GM18861 (cell line): ENCODE measurements at regions not wholly inside any gene's neighbourhood (a gene's known extent, or its start where the extent isn't known, plus 50 kb on each side); places are given as distances from the start of the nearest gene placed in this dataset.
"Not testable (repeated sequence)": the region's sequence is repeated elsewhere in the genome, so short reads cannot be mapped to it uniquely, and the experiment has no call there.

Experiments
- ATAC-seq: cut with Tn5 transposase; IDR thresholded peaks from one replicate; pipeline ENCODE4 v1.9.1; 2021; ENCODE audit not compliant: unreplicated experiment

DNA sequence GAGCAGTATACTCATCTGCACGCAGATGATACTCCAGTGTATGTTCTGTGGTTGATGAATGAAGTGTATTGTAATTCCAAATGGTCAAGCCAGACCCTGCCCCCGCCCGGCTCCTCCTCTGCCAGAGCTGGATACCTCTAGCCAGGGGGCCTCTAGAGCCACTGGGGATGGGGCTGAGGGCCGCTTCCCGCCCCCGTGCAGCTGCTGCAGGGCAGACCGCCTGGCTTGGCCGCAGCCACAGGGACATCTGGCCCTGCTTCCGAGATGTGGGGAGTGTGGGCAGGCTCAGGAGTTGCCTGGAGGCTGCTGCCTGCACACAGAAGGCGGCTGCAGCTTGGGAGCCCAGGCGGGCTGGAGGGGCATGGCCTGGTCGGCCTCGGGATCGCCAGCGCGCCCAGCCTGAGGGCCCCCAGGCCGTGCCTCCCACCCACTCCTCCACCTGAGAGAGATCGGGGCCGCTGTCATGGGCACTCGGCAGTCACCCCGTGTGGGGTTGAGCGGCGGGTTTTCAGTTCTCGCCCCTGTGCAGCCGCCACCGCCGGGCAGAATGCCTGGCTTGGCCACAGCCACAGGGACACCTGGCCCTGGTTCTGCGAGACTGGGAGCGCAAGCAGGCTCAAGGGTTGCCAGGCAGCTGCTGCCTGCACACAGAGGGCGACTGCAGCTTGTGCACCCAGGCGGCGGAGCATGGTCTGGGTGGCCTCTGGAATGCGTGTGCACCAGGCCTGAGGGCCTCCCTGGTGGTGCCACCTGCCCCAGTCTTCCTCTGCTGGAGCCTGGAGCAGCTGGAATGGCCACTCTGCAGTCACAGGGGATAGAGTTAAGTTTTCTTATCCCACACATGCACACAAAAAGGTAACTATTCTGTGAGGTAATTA is 1643.7 kb downstream of the SPATA31A7 start:
- not testable (repeated sequence) for ATAC-seq

GRCh38 chr9:62837254-62837911 is 1647.5 kb downstream of the SPATA31A7 start:
- peak; percentile 27 for ATAC-seq

DNA sequence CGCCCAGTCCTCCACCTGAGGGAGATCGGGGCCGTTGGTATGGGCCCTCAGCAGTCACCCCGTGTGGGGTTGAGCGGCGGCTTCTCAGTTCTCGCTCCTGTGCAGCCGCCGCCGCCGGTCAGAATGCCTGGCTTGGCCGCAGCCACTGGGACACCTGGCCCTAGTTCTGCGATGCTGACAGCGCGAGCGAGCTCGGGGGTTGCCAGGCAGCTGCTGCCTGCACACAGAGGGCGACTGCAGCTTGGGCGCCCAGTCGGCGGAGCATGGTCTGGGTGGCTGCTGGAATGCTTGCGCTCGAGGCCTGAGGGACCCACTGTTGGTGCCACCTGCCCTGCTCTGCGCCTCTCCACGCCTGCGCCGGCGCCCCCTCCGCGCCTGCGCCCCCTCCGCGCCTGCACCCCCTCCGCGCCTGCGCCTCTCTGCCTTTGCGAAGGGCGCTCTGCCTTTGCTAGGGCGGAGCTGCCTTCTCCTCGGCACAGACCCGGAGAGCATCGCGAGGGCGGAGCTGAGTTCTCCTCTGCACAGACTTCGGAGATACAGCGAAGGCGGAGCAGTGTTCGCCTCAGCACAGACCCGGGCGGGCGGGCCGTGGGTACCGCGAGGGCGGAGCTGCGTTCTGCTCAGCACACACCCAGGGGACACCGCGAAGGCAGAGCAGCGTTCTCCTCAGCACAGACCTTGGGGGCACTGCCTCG is 1648.3 kb downstream of the SPATA31A7 start:
- peak; percentile 99 for ATAC-seq

DNA sequence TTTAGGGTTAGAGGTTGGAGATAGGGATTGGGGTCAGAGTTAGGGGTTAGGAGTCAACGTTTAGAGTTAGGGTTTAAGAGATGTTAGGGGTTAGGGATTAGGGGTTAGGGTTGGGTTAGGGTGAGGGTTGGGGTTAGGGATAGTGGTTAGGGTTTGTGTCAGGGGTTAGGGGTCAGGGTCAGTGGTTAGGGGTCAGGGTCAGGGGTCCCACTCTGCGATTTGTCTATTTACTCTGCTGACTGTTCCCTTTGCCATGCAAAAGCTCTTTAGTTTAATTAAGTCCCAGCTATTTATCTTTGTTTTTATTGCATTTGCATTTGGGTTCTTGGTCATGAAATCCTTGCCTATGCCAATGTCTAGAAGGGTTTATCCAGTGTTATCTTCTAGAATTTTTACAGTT is 1649.3 kb downstream of the SPATA31A7 start:
- not testable (repeated sequence) for ATAC-seq

DNA sequence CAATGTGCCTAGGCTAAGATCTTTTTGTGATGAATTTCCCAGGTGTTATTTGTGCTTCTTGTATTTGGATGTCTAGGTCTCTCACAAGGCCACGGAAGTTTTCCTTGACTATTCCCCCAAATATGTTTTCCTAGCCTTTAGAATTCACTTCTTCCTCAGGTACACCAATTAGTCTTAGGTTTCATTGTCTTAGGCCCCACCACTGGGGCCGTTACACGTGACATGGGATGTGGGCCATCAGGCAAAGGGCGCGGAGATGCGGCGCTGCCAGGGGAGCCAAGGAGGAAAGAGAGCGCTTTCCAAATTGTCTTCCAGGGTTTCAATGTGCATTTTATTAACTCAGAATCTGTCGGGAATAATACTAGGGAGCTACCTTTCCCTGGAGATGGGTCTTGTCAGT is 1653.3 kb downstream of the SPATA31A7 start:
- not testable (repeated sequence) for ATAC-seq

- not testable (repeated sequence) for ATAC-seq
Measured at GRCh38 chr9:62843706-62844290, 1654.0 kb downstream of the SPATA31A7 start.

GRCh38 chr9:62844681-62845185 is 1654.9 kb downstream of the SPATA31A7 start:
- ATAC-seq, result not testable (repeated sequence)

- ATAC-seq, result not testable (repeated sequence)
Measured at GRCh38 chr9:62848258-62848657, 1658.4 kb downstream of the SPATA31A7 start.

DNA sequence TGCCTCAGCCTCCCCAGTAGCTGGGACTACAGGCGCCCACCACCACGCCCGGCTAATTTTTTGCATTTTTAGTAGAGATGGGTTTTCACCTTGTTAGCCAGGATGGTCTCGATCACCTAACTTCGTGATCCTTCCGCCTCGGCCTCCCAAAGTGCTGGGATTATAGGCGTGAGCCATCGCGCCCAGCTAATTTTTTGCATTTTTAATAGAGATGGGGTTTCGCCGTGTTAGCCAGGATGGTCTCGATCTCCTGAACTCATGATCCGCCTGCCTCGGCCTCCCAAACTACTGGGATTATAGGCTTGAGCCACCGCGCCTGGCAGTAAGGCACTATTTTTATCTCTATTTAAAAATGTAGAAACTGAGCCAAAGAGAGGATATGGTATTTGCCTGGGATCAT is 1660.2 kb downstream of the SPATA31A7 start:
- ATAC-seq, result not testable (repeated sequence)

GRCh38 chr9:62857280-62857679 is 1667.4 kb downstream of the SPATA31A7 start:
- ATAC-seq, result not testable (repeated sequence)

- ATAC-seq, result not testable (repeated sequence)
Measured at GRCh38 chr9:62858240-62858639, 1668.4 kb downstream of the SPATA31A7 start.

- not testable (repeated sequence) for ATAC-seq
Measured at GRCh38 chr9:62860939-62861860, 1671.4 kb downstream of the SPATA31A7 start.

DNA sequence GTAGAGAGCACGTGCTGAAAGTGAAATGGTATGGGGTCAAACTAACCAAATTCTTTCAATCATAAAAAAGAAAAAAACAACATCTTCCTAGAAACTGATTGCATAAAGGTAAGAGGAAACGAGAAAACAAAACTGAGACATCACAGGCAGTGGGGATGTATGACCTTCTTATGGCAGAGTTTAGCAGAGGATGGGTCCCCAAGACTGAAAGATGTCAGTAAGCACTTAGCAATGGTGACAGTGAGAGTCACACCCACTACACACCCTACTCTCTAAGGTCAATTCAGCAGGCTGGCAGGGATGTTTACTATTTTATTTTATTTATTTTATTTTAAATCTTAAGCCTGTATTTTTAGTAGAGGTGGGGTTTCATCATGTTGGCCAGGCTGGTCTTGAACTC is 1672.3 kb downstream of the SPATA31A7 start:
- not testable (repeated sequence) for ATAC-seq

- not testable (repeated sequence) for ATAC-seq
Measured at GRCh38 chr9:62863319-62863718, 1673.5 kb downstream of the SPATA31A7 start.

- not testable (repeated sequence) for ATAC-seq
Measured at GRCh38 chr9:62863867-62864266, 1674.0 kb downstream of the SPATA31A7 start.

GRCh38 chr9:62864481-62865469 is 1674.9 kb downstream of the SPATA31A7 start:
- ATAC-seq, result not testable (repeated sequence)

DNA sequence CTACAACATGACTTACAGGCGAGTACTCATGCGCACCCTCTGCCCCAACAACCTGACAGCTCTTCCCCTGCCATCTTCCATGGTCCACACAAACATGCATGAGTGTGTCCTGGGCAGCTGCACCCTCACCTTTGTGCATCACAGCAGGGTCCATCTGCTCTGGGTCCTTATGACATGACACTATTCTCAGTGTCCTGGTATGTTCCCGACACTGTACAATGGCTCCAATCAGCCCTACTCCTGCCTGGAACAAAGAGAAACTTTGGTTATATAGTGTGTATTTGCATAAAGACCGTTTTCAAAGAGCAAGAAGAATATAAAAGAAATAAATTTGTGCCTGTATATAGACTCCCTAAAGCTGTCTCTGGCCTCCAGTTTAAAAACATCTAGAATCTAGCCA is 1679.2 kb downstream of the SPATA31A7 start:
- ATAC-seq, result not testable (repeated sequence)

GRCh38 chr9:62871765-62872164 is 1681.9 kb downstream of the SPATA31A7 start:
- ATAC-seq, result not testable (repeated sequence)
